ENCODE measurements at regions not wholly inside any gene's neighbourhood (a gene's known extent, or its start where the extent isn't known, plus 50 kb on each side); places are given as distances from the start of the nearest gene placed in this dataset.

- no peaks in the 10 kb centered on the region for H3K79me2 ChIP-seq (ENCODE audit: low read depth)
- H3F3A ChIP-seq (ENCODE audit: insufficient read depth, low read depth), result no peaks in the 10 kb centered on the region
- POLR2A ChIA-PET (ENCODE audit: unreplicated experiment), result no interaction called here
- intact Hi-C loops (cut with micrococcal nuclease; ENCODE audit: unreplicated experiment), result no loop called here
- TF ChIP-seq EZH2 (IDR thresholded peaks at IDR 0.05; ENCODE audit: low read depth) (no peak), CTCF (conservative IDR thresholded peaks at IDR 0.05) (no peak)
- no peak overlapping the region for H3K4me3 ChIP-seq
- CTCF ChIA-PET, result no interaction called here
- H3K27ac ChIP-seq, result no peak overlapping the region
- H3K9me3 ChIP-seq (ENCODE audit: insufficient read depth, low read depth), result no peaks in the 10 kb centered on the region
- H3K9me2 ChIP-seq (ENCODE audit: insufficient read depth), result no peaks in the 10 kb centered on the region
- H3K36me3 ChIP-seq (ENCODE audit: low read depth), result no peaks in the 10 kb centered on the region
- H4K20me1 ChIP-seq (ENCODE audit: insufficient read depth), result no peaks in the 10 kb centered on the region
- no peak for DNase-seq
- no peak overlapping the region for H2AFZ ChIP-seq
- no peak overlapping the region for H3K4me2 ChIP-seq
- BruUV-seq (replicated peaks), result no TSS peak
- no peaks in the 10 kb centered on the region for H3K27me3 ChIP-seq (ENCODE audit: insufficient read depth, low read depth)
- H3K4me1 ChIP-seq (replicated peaks; ENCODE audit: insufficient read depth), result no peaks in the 10 kb centered on the region
Observed at GRCh38 chr6:92559611-92560010, 859.7 kb downstream of the EPHA7 start.

- intact Hi-C loops (cut with micrococcal nuclease; ENCODE audit: unreplicated experiment), result no loop called here
- ChIA-PET POLR2A (ENCODE audit: unreplicated experiment) (no interaction called here), CTCF (no interaction called here)
- H4K20me1 ChIP-seq (ENCODE audit: insufficient read depth), result no peaks in the 10 kb centered on the region
- H3K27ac ChIP-seq, result no peak overlapping the region
- no peaks in the 10 kb centered on the region for H3K36me3 ChIP-seq (ENCODE audit: low read depth)
- TF ChIP-seq CTCF (conservative IDR thresholded peaks at IDR 0.05) (no peak), EZH2 (IDR thresholded peaks at IDR 0.05; ENCODE audit: low read depth) (no peak)
- H3K9me2 ChIP-seq (ENCODE audit: insufficient read depth), result no peaks in the 10 kb centered on the region
- BruUV-seq (replicated peaks), result no TSS peak
- no peak for DNase-seq
- no peak overlapping the region for H2AFZ ChIP-seq
- H3K27me3 ChIP-seq (ENCODE audit: insufficient read depth, low read depth), result no peaks in the 10 kb centered on the region
- H3K4me3 ChIP-seq, result no peak overlapping the region
- H3K4me2 ChIP-seq, result no peak overlapping the region
- H3K79me2 ChIP-seq (ENCODE audit: low read depth), result no peaks in the 10 kb centered on the region
- no peaks in the 10 kb centered on the region for H3F3A ChIP-seq (ENCODE audit: insufficient read depth, low read depth)
- H3K4me1 ChIP-seq (replicated peaks; ENCODE audit: insufficient read depth), result no peaks in the 10 kb centered on the region
- no peaks in the 10 kb centered on the region for H3K9me3 ChIP-seq (ENCODE audit: insufficient read depth, low read depth)
Observed at GRCh38 chr6:92559003-92559402, 860.4 kb downstream of the EPHA7 start.

- Histone ChIP-seq H4K20me1 (ENCODE audit: insufficient read depth) (no peaks in the 10 kb centered on the region), H3K27ac (no peak overlapping the region), H3K79me2 (ENCODE audit: low read depth) (no peaks in the 10 kb centered on the region), H3K4me3 (no peak overlapping the region), H3K4me1 (replicated peaks; ENCODE audit: insufficient read depth) (no peaks in the 10 kb centered on the region), H3K27me3 (ENCODE audit: insufficient read depth, low read depth) (no peaks in the 10 kb centered on the region), H3K9me2 (ENCODE audit: insufficient read depth) (no peaks in the 10 kb centered on the region), H3F3A (ENCODE audit: insufficient read depth, low read depth) (no peaks in the 10 kb centered on the region), H2AFZ (no peak overlapping the region), H3K9me3 (ENCODE audit: insufficient read depth, low read depth) (no peaks in the 10 kb centered on the region), H3K36me3 (ENCODE audit: low read depth) (no peaks in the 10 kb centered on the region), H3K4me2 (no peak overlapping the region)
- intact Hi-C loops (cut with micrococcal nuclease; ENCODE audit: unreplicated experiment), result no loop called here
- DNase-seq, result no peak
- ChIA-PET POLR2A (ENCODE audit: unreplicated experiment) (no interaction called here), CTCF (no interaction called here)
- TF ChIP-seq CTCF (conservative IDR thresholded peaks at IDR 0.05) (no peak), EZH2 (IDR thresholded peaks at IDR 0.05; ENCODE audit: low read depth) (no peak)
- BruUV-seq (replicated peaks), result no TSS peak
Observed at GRCh38 chr6:92550501-92550900, 868.9 kb downstream of the EPHA7 start.
